Neural cell (in vitro differentiated cells): ENCODE measurements at regions not wholly inside any gene's neighbourhood (a gene's known extent, or its start where the extent isn't known, plus 50 kb on each side); places are given as distances from the start of the nearest gene placed in this dataset.

Experiments
- H2AFZ ChIP-seq: fragments of 200-600, 300-800 bp; sonication (generic), shearing (Covaris generic); 2 replicates; pipeline ENCODE4 v1.6.0; 2014; ENCODE audit warnings: low read depth, mild to moderate bottlenecking, antibody characterized with exemption, low read length, moderate library complexity
- H3F3A ChIP-seq: fragments of 200-600 bp; shearing (Covaris generic); 2 replicates; pipeline ENCODE4 v1.6.1; 2016; ENCODE audit warnings: mild to moderate bottlenecking, moderate library complexity, mixed read lengths, antibody characterized with exemption, low read length; ENCODE audit not compliant: insufficient read depth, poor library complexity, severe bottlenecking
- H3K27ac ChIP-seq: fragments of 200-600, 300-800 bp; sonication (generic), shearing (Covaris generic); 2 replicates; pipeline ENCODE4 v1.5.1; 2014; ENCODE audit warnings: mild to moderate bottlenecking, low read length, moderate library complexity
- H3K27me3 ChIP-seq: fragments of 300-800, 200-600 bp; sonication (generic), shearing (Covaris generic); 2 replicates; pipeline ENCODE4 v1.6.0; 2014; ENCODE audit warnings: mild to moderate bottlenecking, low read depth, low read length, moderate library complexity; ENCODE audit not compliant: insufficient read depth
- H3K36me3 ChIP-seq: fragments of 300-800, 200-600 bp; sonication (generic), shearing (Covaris generic); 2 replicates; pipeline ENCODE4 v1.5.1; 2014; ENCODE audit warnings: mild to moderate bottlenecking, antibody characterized with exemption, low read length, moderate library complexity; ENCODE audit not compliant: insufficient read depth
- H3K4me2 ChIP-seq: fragments of 300-800, 200-600 bp; sonication (generic), shearing (Covaris generic); 2 replicates; pipeline ENCODE4 v1.6.0; 2014; ENCODE audit warnings: mild to moderate bottlenecking, low read length
- H3K4me3 ChIP-seq: fragments of 300-800, 200-600 bp; sonication (generic), shearing (Covaris generic); 2 replicates; pipeline ENCODE4 v1.5.1; 2014; ENCODE audit warnings: mild to moderate bottlenecking, low read length, moderate library complexity
- H3K79me2 ChIP-seq: fragments of 200-600 bp; shearing (Covaris generic); replicated peaks from 2 replicates; pipeline ENCODE4 v1.6.0; 2014; ENCODE audit warnings: mild to moderate bottlenecking, low read length, moderate library complexity; ENCODE audit not compliant: insufficient read depth
- H3K9ac ChIP-seq: fragments of 300-800, 200-600 bp; sonication (generic), shearing (Covaris generic); 2 replicates; pipeline ENCODE4 v1.6.1; 2016; ENCODE audit warnings: mild to moderate bottlenecking, low read length, mixed read lengths
- H3K9me2 ChIP-seq: fragments of 200-600 bp; shearing (Covaris generic); 2 replicates; pipeline ENCODE4 v1.6.1; 2016; ENCODE audit warnings: mild to moderate bottlenecking, low read length, mixed read lengths; ENCODE audit not compliant: insufficient read depth
- H3K9me3 ChIP-seq: fragments of 200-600, 300-800 bp; sonication (generic), shearing (Covaris generic); 2 replicates; pipeline ENCODE4 v1.6.1; 2016; ENCODE audit warnings: mild to moderate bottlenecking, mixed run types, low read length, moderate library complexity, mixed read lengths
- H4K20me1 ChIP-seq: fragments of 200-600 bp; shearing (Covaris generic); 2 replicates; pipeline ENCODE4 v1.6.1; 2016; ENCODE audit warnings: mild to moderate bottlenecking, mixed run types; ENCODE audit not compliant: insufficient read depth
- EP300 ChIP-seq: fragments of 450-650 bp; conservative IDR thresholded peaks from 2 replicates; pipeline ENCODE4 v1.6.1; 2014; ENCODE audit warnings: antibody characterized with exemption, mild to moderate bottlenecking, moderate library complexity; ENCODE audit not compliant: poor library complexity, severe bottlenecking
- EZH2 ChIP-seq: fragments of 200-600, 300-800 bp; shearing (Covaris generic), sonication (generic); IDR thresholded peaks from 2 replicates; pipeline ENCODE4 v1.6.1; 2014; ENCODE audit warnings: antibody characterized with exemption, low read length, borderline replicate concordance, mild to moderate bottlenecking; ENCODE audit not compliant: insufficient read depth, poor library complexity, severe bottlenecking
- MXI1 ChIP-seq: fragments of 450-650 bp; conservative IDR thresholded peaks from 2 replicates; pipeline ENCODE4 v1.6.1; 2014; ENCODE audit warnings: antibody characterized with exemption, mild to moderate bottlenecking; ENCODE audit not compliant: poor library complexity, severe bottlenecking
- POLR2AphosphoS5 ChIP-seq: IDR thresholded peaks from 2 replicates; pipeline ENCODE4 v1.6.1; 2012
- RAD21 ChIP-seq: fragments of 450-650 bp; conservative IDR thresholded peaks from 2 replicates; pipeline ENCODE4 v1.6.1; 2014; ENCODE audit warnings: antibody characterized with exemption, mild to moderate bottlenecking, moderate library complexity
- SMC3 ChIP-seq: fragments of 450-650 bp; conservative IDR thresholded peaks from 2 replicates; pipeline ENCODE4 v1.6.1; 2014; ENCODE audit warnings: antibody characterized with exemption, mild to moderate bottlenecking, moderate library complexity; ENCODE audit not compliant: poor library complexity
- TAF1 ChIP-seq: IDR thresholded peaks from 2 replicates; pipeline ENCODE4 v1.6.1; 2012; ENCODE audit warnings: low read depth
- TF ChIP-seq, protein P1 (sequence below): IDR thresholded peaks from 2 replicates; pipeline ENCODE4 v1.6.1; 2012; ENCODE audit warnings: borderline replicate concordance
- TF ChIP-seq, protein P2 (sequence below): fragments of 450-650 bp; IDR thresholded peaks from 2 replicates; pipeline ENCODE4 v1.5.1; 2014; ENCODE audit warnings: antibody characterized with exemption, mild to moderate bottlenecking, moderate library complexity; ENCODE audit not compliant: poor library complexity, severe bottlenecking

DNA sequence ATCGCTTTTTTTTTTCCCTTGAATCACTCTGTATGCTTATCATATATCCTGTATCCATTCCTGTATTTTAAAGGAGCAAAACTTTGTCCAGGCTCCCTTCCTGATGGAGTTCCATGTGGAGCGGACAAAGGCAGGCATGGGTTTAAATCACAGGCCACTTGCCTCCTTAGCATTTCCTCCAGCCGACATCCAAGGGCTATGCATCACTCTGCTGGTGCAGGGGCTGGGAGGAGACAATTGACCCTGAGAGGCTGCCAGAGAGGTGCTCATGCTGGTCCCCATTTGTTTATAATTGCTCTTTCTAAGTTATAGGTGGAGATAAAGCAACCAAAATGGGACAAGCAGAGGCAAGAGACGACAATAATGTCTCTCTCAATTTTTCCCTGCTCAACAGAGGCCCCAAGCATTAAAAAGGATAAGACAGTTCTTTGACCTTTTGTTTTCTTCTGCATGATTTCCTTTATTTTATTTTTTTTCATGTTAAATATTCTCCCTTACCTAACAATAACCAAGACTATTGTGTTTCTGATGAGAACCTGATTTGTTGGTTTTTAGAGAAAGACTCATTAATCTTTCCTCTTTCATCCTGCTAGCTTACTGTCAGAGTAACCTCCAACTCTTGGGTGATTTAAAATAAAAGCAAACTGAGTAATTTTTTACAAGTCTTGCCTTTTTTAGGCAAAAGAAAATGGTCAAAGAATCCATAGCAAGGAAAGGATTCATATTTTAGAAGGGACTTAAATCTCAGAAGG is 353.7 kb downstream of the ADGRL2 start:
- Histone ChIP-seq H3K27ac (no peak overlapping the region), H3K27me3 (no peaks in the 10 kb centered on the region), H3K9me2 (no peaks in the 10 kb centered on the region), H3K9me3 (no peaks in the 10 kb centered on the region), H4K20me1 (no peaks in the 10 kb centered on the region), H3K4me3 (no peak overlapping the region), H3F3A (no peaks in the 10 kb centered on the region), H2AFZ (no peak overlapping the region), H3K36me3 (no peaks in the 10 kb centered on the region), H3K79me2 (no peaks in the 10 kb centered on the region), H3K4me2 (no peak overlapping the region), H3K9ac (no peak overlapping the region)
- TF ChIP-seq, protein P1, sequence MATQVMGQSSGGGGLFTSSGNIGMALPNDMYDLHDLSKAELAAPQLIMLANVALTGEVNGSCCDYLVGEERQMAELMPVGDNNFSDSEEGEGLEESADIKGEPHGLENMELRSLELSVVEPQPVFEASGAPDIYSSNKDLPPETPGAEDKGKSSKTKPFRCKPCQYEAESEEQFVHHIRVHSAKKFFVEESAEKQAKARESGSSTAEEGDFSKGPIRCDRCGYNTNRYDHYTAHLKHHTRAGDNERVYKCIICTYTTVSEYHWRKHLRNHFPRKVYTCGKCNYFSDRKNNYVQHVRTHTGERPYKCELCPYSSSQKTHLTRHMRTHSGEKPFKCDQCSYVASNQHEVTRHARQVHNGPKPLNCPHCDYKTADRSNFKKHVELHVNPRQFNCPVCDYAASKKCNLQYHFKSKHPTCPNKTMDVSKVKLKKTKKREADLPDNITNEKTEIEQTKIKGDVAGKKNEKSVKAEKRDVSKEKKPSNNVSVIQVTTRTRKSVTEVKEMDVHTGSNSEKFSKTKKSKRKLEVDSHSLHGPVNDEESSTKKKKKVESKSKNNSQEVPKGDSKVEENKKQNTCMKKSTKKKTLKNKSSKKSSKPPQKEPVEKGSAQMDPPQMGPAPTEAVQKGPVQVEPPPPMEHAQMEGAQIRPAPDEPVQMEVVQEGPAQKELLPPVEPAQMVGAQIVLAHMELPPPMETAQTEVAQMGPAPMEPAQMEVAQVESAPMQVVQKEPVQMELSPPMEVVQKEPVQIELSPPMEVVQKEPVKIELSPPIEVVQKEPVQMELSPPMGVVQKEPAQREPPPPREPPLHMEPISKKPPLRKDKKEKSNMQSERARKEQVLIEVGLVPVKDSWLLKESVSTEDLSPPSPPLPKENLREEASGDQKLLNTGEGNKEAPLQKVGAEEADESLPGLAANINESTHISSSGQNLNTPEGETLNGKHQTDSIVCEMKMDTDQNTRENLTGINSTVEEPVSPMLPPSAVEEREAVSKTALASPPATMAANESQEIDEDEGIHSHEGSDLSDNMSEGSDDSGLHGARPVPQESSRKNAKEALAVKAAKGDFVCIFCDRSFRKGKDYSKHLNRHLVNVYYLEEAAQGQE, result no peak
- no peak for TF ChIP-seq EP300
- no peak for TF ChIP-seq EZH2
- TF ChIP-seq POLR2AphosphoS5, result no peak
- TF ChIP-seq SMC3, result no peak
- no peak for TF ChIP-seq MXI1
- TF ChIP-seq RAD21, result no peak
- no peak for TF ChIP-seq TAF1
- TF ChIP-seq, protein P2, sequence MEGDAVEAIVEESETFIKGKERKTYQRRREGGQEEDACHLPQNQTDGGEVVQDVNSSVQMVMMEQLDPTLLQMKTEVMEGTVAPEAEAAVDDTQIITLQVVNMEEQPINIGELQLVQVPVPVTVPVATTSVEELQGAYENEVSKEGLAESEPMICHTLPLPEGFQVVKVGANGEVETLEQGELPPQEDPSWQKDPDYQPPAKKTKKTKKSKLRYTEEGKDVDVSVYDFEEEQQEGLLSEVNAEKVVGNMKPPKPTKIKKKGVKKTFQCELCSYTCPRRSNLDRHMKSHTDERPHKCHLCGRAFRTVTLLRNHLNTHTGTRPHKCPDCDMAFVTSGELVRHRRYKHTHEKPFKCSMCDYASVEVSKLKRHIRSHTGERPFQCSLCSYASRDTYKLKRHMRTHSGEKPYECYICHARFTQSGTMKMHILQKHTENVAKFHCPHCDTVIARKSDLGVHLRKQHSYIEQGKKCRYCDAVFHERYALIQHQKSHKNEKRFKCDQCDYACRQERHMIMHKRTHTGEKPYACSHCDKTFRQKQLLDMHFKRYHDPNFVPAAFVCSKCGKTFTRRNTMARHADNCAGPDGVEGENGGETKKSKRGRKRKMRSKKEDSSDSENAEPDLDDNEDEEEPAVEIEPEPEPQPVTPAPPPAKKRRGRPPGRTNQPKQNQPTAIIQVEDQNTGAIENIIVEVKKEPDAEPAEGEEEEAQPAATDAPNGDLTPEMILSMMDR, result no peak

DNA sequence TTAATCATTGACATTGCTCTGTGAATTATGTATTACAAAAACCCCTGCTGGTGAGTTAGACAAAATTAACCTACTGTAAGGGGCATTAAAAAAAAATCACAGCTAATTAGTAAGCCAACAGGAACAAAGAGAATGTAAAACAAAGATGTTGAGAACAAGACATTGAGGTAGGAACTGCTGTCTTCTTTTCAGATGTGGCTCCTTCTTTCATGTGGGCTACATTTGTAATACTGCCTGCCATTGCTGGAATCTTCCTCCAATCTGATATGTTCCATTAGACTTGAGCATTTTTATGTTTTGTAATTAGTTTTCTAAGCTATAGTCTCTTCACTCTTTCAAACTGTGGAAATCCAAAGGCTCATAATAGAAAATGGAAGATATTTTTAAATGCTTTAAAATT is 353.0 kb downstream of the ADGRL2 start:
- Histone ChIP-seq H3K27ac (no peak overlapping the region), H3F3A (no peaks in the 10 kb centered on the region), H4K20me1 (no peaks in the 10 kb centered on the region), H3K9ac (no peak overlapping the region), H3K36me3 (no peaks in the 10 kb centered on the region), H2AFZ (no peak overlapping the region), H3K4me2 (no peak overlapping the region), H3K9me2 (no peaks in the 10 kb centered on the region), H3K79me2 (no peaks in the 10 kb centered on the region), H3K27me3 (no peaks in the 10 kb centered on the region), H3K9me3 (no peaks in the 10 kb centered on the region), H3K4me3 (no peak overlapping the region)
- TF ChIP-seq SMC3 (no peak), POLR2AphosphoS5 (no peak), TAF1 (no peak), RAD21 (no peak), MXI1 (no peak), EZH2 (no peak), EP300 (no peak)
- TF ChIP-seq, protein P2, result no peak
- TF ChIP-seq, protein P1, result no peak
